ENCODE measurements at regions not wholly inside any gene's neighbourhood (a gene's known extent, or its start where the extent isn't known, plus 50 kb on each side); places are given as distances from the start of the nearest gene placed in this dataset.
"Not testable (repeated sequence)": the region's sequence is repeated elsewhere in the genome, so short reads cannot be mapped to it uniquely, and the experiment has no call there.

DNA sequence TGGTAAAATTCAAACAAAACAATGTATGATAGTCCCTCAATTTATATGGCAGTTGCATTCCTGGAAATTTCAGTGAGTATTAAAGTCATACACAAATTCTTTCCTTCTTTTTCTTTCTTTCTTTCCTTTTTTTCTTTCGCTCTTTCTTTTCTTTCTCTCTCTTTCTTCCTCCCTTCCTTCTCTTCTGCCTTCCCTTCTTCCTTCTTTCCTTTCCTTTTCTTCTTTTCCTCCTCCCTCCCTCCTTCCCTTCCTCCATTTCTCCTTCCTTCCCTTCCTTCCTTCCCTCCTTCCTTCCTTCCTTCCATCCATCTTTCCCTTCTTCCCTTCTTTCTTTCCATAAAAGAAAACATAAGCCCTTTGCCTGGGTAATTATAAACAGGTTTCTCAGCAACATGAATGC, 58.1 kb upstream of the HSPB3 start:
- TF ChIP-seq POLR2AphosphoS5 (IDR thresholded peaks at IDR 0.05) = no peak
- TF ChIP-seq, protein P1, sequence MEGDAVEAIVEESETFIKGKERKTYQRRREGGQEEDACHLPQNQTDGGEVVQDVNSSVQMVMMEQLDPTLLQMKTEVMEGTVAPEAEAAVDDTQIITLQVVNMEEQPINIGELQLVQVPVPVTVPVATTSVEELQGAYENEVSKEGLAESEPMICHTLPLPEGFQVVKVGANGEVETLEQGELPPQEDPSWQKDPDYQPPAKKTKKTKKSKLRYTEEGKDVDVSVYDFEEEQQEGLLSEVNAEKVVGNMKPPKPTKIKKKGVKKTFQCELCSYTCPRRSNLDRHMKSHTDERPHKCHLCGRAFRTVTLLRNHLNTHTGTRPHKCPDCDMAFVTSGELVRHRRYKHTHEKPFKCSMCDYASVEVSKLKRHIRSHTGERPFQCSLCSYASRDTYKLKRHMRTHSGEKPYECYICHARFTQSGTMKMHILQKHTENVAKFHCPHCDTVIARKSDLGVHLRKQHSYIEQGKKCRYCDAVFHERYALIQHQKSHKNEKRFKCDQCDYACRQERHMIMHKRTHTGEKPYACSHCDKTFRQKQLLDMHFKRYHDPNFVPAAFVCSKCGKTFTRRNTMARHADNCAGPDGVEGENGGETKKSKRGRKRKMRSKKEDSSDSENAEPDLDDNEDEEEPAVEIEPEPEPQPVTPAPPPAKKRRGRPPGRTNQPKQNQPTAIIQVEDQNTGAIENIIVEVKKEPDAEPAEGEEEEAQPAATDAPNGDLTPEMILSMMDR (IDR thresholded peaks at IDR 0.05) = no peak
- TF ChIP-seq POLR2A (IDR thresholded peaks at IDR 0.05) = no peak
- no peaks in the 10 kb centered on the region for H3K4me1 ChIP-seq
- H3K27ac ChIP-seq = no peak overlapping the region
- H3K27me3 ChIP-seq = no peaks in the 10 kb centered on the region
- no peaks in the 10 kb centered on the region for H3K36me3 ChIP-seq
- DNase-seq (ENCODE audit: low spot score in 2 of 2) = no peak
- no peak overlapping the region for H3K4me3 ChIP-seq
- intact Hi-C loops (cut with DNase I; ENCODE audit: low total_unique reads) = no loop called here
- H3K9me3 ChIP-seq = no peaks in the 10 kb centered on the region

DNA sequence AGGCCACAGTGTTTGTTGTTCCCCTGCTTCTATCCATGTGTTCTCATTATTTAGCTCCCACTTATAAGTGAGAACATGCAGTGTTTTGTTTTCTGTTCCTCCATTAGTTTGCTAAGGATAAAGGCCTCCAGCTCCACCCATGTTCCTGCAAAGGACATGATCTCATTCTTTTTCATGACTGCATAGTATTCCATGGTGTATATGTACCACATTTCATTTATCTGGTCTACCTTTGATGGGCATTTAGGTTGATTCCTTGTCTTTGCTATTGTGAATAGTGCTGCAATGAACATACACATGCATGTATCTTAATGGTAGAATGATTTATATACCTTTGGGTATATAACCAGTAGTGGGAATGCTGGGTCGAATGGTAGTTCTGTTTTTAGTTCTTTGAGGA, 62.5 kb upstream of the HSPB3 start:
- H3K9me3 ChIP-seq; H3K27ac ChIP-seq; H3K4me1 ChIP-seq; H3K4me3 ChIP-seq; H3K27me3 ChIP-seq; DNase-seq (ENCODE audit: low spot score in 2 of 2); intact Hi-C loops (cut with DNase I; ENCODE audit: low total_unique reads); H3K36me3 ChIP-seq: not testable (repeated sequence)

DNA sequence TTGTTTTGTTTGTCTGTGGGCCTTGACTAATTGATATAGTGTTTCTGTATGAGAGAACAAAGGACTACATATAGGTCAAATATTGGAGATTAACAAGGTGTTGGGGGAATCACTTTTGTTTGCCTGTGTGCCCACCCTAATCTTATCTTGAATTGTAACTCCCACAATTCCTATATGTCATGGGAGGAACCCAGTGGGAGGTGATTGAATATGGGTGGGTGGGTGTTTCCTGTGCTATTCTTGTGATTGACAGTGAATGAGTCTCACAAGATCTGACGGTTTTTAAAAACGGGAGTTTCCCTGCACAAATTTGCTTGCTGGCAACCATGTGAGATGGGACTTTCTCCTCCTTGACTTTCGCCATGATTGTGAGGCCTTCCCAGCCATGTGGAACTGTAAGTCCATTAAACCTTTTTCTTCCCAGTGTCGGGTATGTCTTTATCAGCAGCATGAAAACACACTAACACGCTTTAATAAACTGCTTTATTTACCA, 64.9 kb upstream of the HSPB3 start:
- no peaks in the 10 kb centered on the region for H3K36me3 ChIP-seq
- no peak overlapping the region for H3K4me3 ChIP-seq
- no peaks in the 10 kb centered on the region for H3K27me3 ChIP-seq
- H3K4me1 ChIP-seq = no peaks in the 10 kb centered on the region
- DNase-seq (ENCODE audit: low spot score in 2 of 2) = no peak
- no peak for TF ChIP-seq POLR2AphosphoS5 (IDR thresholded peaks at IDR 0.05)
- TF ChIP-seq POLR2A (IDR thresholded peaks at IDR 0.05) = no peak
- TF ChIP-seq, protein P1 (IDR thresholded peaks at IDR 0.05) = no peak
- intact Hi-C loops (cut with DNase I; ENCODE audit: low total_unique reads) = no loop called here
- H3K9me3 ChIP-seq = no peaks in the 10 kb centered on the region
- no peak overlapping the region for H3K27ac ChIP-seq

DNA sequence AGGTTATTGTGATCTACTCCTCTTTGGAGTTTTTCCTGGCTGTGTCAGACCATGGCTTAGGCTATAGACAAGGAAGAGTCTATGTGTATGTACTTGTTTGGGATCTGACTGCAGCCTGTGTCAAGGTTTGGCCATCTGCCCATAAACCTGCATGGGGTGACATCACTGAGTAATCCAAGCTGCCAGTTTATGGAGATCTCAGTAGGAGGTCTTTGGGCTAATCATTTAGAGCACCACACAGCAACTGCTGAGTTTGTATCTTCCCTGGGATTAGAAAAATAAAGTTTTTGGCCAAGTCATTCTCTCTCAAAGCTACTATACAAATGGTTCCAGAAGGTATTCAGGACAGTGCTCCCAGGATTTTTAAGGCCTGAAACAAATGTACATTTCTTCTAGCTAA, 65.5 kb upstream of the HSPB3 start:
- H3K27ac ChIP-seq = no peak overlapping the region
- TF ChIP-seq POLR2A (IDR thresholded peaks at IDR 0.05) = no peak
- no peak for TF ChIP-seq POLR2AphosphoS5 (IDR thresholded peaks at IDR 0.05)
- TF ChIP-seq, protein P1 (IDR thresholded peaks at IDR 0.05) = no peak
- no peaks in the 10 kb centered on the region for H3K4me1 ChIP-seq
- H3K27me3 ChIP-seq = no peaks in the 10 kb centered on the region
- intact Hi-C loops (cut with DNase I; ENCODE audit: low total_unique reads) = no loop called here
- no peaks in the 10 kb centered on the region for H3K36me3 ChIP-seq
- H3K9me3 ChIP-seq = no peaks in the 10 kb centered on the region
- H3K4me3 ChIP-seq = no peak overlapping the region
- peak in 1 of 2 donors; percentile 39 for DNase-seq (ENCODE audit: low spot score in 2 of 2)

DNA sequence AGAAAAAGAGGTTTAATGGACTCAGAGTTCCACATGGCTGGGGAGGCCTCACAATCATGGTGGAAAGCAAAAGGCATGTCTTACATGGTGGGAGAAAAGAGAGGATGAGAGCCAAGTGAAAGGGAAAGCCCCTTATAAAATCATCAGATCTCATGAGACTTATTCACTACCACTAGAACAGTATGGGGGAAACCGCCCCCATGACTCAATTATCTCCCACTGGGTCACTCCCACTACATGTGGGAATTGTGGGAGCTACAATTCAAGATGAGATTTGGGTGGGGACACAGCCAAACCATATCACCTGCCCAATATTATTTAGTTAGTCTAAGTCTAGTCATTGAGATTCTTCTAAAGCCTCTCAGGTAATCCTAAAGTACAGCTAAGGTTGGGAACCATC, 66.1 kb upstream of the HSPB3 start:
- intact Hi-C loops (cut with DNase I; ENCODE audit: low total_unique reads); DNase-seq (ENCODE audit: low spot score in 2 of 2); H3K27ac ChIP-seq: not testable (repeated sequence)

DNA sequence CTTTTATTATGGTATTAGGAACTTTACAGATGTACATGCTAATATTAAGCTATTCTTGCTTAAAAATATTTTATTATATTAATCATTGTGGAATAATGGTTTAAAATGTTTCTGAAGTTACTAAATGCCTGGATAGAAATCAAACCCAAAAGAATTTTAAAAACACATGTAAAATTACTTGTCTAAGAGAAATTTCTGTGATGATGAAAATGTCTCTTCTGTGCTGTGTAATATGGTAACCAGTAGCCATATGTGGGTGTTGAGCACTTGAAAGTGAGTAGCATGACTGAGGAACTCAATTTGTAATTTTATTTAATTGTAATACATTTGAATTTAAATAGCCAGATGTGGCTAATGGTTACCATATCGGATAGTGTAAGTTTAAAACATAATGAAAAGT, 66.7 kb upstream of the HSPB3 start:
- H3K4me3 ChIP-seq = no peak overlapping the region
- H3K4me1 ChIP-seq = no peaks in the 10 kb centered on the region
- no peak overlapping the region for H3K27ac ChIP-seq
- intact Hi-C loops (cut with DNase I; ENCODE audit: low total_unique reads) = no loop called here
- no peak for DNase-seq (ENCODE audit: low spot score in 2 of 2)
- H3K27me3 ChIP-seq = no peaks in the 10 kb centered on the region
- no peak for TF ChIP-seq POLR2AphosphoS5 (IDR thresholded peaks at IDR 0.05)
- no peak for TF ChIP-seq POLR2A (IDR thresholded peaks at IDR 0.05)
- TF ChIP-seq, protein P1 (IDR thresholded peaks at IDR 0.05) = no peak
- no peaks in the 10 kb centered on the region for H3K9me3 ChIP-seq
- no peaks in the 10 kb centered on the region for H3K36me3 ChIP-seq

More for the DNA sequence above, 66.1 kb upstream of the HSPB3 start:
- not testable (repeated sequence) for H3K4me3 ChIP-seq, H3K4me1 ChIP-seq, H3K27me3 ChIP-seq, H3K36me3 ChIP-seq, H3K9me3 ChIP-seq
